C1 segment of cervical spinal cord (tissue), 14 donors: ENCODE measurements at regions not wholly inside any gene's neighbourhood (a gene's known extent, or its start where the extent isn't known, plus 50 kb on each side); places are given as distances from the start of the nearest gene placed in this dataset.

Source experiments
- DNase-seq, 14 donors: peaks; one replicate each; lab custom pipeline; 2025; lab: John Stamatoyannopoulos, UW

- DNase-seq: no peak
Observed at GRCh38 chr15:39114690-39115378, 466.0 kb upstream of the THBS1 start.

- no peak for DNase-seq
Observed at GRCh38 chr15:39115379-39116057, 465.4 kb upstream of the THBS1 start.

GRCh38 chr15:39118510-39118909 lies 462.4 kb upstream of the THBS1 start:
- DNase-seq: no peak

GRCh38 chr15:39124155-39124552 lies 456.7 kb upstream of the THBS1 start:
- DNase-seq: no peak

GRCh38 chr15:39124553-39125171 lies 456.2 kb upstream of the THBS1 start:
- no peak for DNase-seq

- DNase-seq: no peak
Observed at GRCh38 chr15:39125226-39125625, 455.7 kb upstream of the THBS1 start.

- DNase-seq: no peak
Observed at GRCh38 chr15:39125904-39126303, 455.0 kb upstream of the THBS1 start.

- DNase-seq: no peak
Observed at GRCh38 chr15:39127151-39127790, 453.6 kb upstream of the THBS1 start.

GRCh38 chr15:39127925-39128617 lies 452.8 kb upstream of the THBS1 start:
- DNase-seq: no peak

GRCh38 chr15:39128746-39129145 lies 452.1 kb upstream of the THBS1 start:
- DNase-seq: no peak

- no peak for DNase-seq
Observed at GRCh38 chr15:39130556-39131379, 450.1 kb upstream of the THBS1 start.

- DNase-seq: no peak
Observed at GRCh38 chr15:39131609-39132008, 449.3 kb upstream of the THBS1 start.

GRCh38 chr15:39132070-39132469 lies 448.8 kb upstream of the THBS1 start:
- DNase-seq: no peak

GRCh38 chr15:39132954-39133600 lies 447.8 kb upstream of the THBS1 start:
- no peak for DNase-seq

GRCh38 chr15:39134282-39134681 lies 446.6 kb upstream of the THBS1 start:
- no peak for DNase-seq

- DNase-seq: no peak
Observed at GRCh38 chr15:39135989-39136388, 444.9 kb upstream of the THBS1 start.

GRCh38 chr15:39139431-39140059 lies 441.3 kb upstream of the THBS1 start:
- no peak for DNase-seq

- no peak for DNase-seq
Observed at GRCh38 chr15:39140060-39140604, 440.7 kb upstream of the THBS1 start.

- DNase-seq: no peak
Observed at GRCh38 chr15:39142500-39142899, 438.4 kb upstream of the THBS1 start.

GRCh38 chr15:39143479-39143878 lies 437.4 kb upstream of the THBS1 start:
- no peak for DNase-seq
